Thyroid gland (tissue), 4 donors: ENCODE measurements at regions not wholly inside any gene's neighbourhood (a gene's known extent, or its start where the extent isn't known, plus 50 kb on each side); places are given as distances from the start of the nearest gene placed in this dataset.
"Not testable (repeated sequence)": the region's sequence is repeated elsewhere in the genome, so short reads cannot be mapped to it uniquely, and the experiment has no call there.

ENCODE experiments used
- DNase-seq, 2 donors: peaks; one replicate each; pipeline ENCODE4 v3.0.0-alpha.2; 2019
- H3K27ac ChIP-seq, 3 donors: fragments of 200-600 bp; sonication (generic); 1 replicate in 2 of 3; 2 replicates in 1 of 3; pipeline ENCODE4 v1.5.1; 2016 to 2019; ENCODE audit warnings: mild to moderate bottlenecking in 1 of 3, moderate library complexity in 1 of 3
- H3K27me3 ChIP-seq: fragments of 200-600 bp; sonication (generic); one replicate; pipeline ENCODE4 v1.5.1; 2019
- H3K36me3 ChIP-seq, 2 donors: fragments of 200-600 bp; sonication (generic); one replicate each; pipeline ENCODE4 v1.5.1; 2016 to 2019
- H3K4me1 ChIP-seq, 2 donors: fragments of 200-600 bp; sonication (generic); one replicate each; pipeline ENCODE4 v1.5.1; 2017 to 2019
- H3K4me3 ChIP-seq, 3 donors: fragments of 200-600 bp; sonication (generic); replicated peaks in 1 of 3; 1 replicate in 2 of 3; 2 replicates in 1 of 3; pipeline ENCODE4 v1.5.1; 2016; ENCODE audit warnings: mild to moderate bottlenecking in 1 of 3
- H3K9me3 ChIP-seq: fragments of 200-600 bp; sonication (generic); one replicate; pipeline ENCODE4 v1.5.1; 2017
- POLR2A ChIP-seq, 2 donors: fragments of 450-650 bp; IDR thresholded peaks; one replicate each; pipeline ENCODE4 v1.6.1; 2017; ENCODE audit warnings: antibody characterized with exemption in 2 of 2, mild to moderate bottlenecking in 2 of 2, moderate library complexity in 1 of 2
- WGBS, 2 donors: methylation state at CpG; one replicate each; pipeline ENCODE4 v1.1.5; 2017; 5-methylcytosine and 5-hydroxymethylcytosine counted together
- intact Hi-C: fragments of 100-400 bp; cut with DNase I; formaldehyde crosslinking; loops from one replicate; pipeline ENCODE4 v1.15.1; 2023
- TF ChIP-seq, protein P1 (sequence below), 6 experiments: fragments of 200-600 bp in 3 of 6; fragments of 450-650 bp in 3 of 6; sonication (generic) in 3 of 6; IDR thresholded peaks; one replicate each; pipeline ENCODE4 v1.5.1; 2016 to 2019; ENCODE audit warnings: antibody characterized with exemption in 6 of 6, mild to moderate bottlenecking in 2 of 6, inconsistent platforms in 1 of 6, moderate library complexity in 1 of 6

DNA sequence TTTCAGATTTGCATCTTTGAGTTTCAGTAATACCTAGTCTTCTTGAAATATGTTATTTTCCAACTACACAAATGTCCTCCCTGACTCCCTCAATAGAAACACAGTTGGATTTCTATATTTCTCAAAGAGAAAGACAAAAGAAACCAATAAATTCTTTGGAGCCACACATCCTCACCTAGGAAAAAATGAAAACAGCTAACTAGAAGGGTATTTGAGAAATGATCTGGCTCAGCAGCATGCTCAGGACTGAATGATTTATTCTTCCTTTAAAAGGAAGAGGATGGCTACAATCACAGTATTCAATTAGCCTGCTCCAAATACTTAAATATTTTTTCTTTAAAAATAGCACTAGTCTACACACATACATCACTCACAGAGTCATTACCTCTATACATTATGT is 196.4 kb upstream of the TENT5A start:
- intact Hi-C loops = no loop called here
- Histone ChIP-seq H3K9me3 (no peaks in the 10 kb centered on the region), H3K27ac (no peak overlapping the region), H3K27me3 (no peaks in the 10 kb centered on the region), H3K4me3 (no peak overlapping the region), H3K4me1 (no peaks in the 10 kb centered on the region), H3K36me3 (no peaks in the 10 kb centered on the region)
- TF ChIP-seq, protein P1, sequence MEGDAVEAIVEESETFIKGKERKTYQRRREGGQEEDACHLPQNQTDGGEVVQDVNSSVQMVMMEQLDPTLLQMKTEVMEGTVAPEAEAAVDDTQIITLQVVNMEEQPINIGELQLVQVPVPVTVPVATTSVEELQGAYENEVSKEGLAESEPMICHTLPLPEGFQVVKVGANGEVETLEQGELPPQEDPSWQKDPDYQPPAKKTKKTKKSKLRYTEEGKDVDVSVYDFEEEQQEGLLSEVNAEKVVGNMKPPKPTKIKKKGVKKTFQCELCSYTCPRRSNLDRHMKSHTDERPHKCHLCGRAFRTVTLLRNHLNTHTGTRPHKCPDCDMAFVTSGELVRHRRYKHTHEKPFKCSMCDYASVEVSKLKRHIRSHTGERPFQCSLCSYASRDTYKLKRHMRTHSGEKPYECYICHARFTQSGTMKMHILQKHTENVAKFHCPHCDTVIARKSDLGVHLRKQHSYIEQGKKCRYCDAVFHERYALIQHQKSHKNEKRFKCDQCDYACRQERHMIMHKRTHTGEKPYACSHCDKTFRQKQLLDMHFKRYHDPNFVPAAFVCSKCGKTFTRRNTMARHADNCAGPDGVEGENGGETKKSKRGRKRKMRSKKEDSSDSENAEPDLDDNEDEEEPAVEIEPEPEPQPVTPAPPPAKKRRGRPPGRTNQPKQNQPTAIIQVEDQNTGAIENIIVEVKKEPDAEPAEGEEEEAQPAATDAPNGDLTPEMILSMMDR (IDR thresholded peaks at IDR 0.05) = no peak
- TF ChIP-seq POLR2A (IDR thresholded peaks at IDR 0.05) = no peak
- DNase-seq = no peak

DNA sequence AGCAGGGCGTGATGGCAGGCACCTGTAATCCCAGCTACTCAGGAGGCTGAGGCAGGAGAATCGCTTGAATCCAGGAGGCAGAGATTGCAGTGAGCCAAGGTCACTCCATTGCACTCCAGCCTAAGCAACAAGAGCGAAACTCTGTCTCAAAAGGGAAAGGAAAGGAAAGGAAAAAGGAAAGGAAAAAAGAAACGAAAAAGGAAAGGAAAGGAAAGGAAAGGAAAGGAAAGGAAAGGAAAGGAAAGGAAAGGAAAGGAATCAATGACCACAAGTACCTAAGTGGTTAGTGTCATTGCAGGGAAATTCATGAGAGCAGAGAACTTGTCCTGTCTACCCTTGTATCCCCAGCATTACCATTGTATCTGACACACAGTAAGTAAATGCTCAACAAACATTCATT is 195.7 kb upstream of the TENT5A start:
- H3K27ac ChIP-seq, DNase-seq, intact Hi-C loops, H3K9me3 ChIP-seq, H3K4me1 ChIP-seq, H3K36me3 ChIP-seq, H3K27me3 ChIP-seq, H3K4me3 ChIP-seq: not testable (repeated sequence)
- 83 to 84% methylated on average over 4 of the region's 4 CpGs for WGBS, 2 donors

DNA sequence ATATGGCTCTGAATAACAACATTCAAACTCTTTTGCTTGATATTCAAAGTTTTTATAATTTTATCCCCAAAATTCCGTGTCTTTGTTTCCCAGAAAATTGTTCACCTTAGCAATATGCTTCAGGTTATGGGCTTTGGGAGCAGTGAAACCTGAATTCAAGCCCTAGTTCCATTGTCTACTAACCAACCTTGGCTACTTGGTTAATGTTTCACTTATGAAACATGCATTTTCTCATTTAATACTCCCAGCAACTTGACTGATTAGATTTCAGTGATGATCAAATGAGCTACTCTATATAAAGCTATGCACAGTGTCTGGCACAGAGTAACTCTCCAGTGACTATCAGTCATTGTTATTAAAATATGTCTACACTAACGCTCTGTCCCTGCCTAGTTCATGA is 192.2 kb upstream of the TENT5A start:
- Histone ChIP-seq H3K27ac (no peak overlapping the region), H3K27me3 (no peaks in the 10 kb centered on the region), H3K4me3 (no peak overlapping the region), H3K4me1 (peaks cover 0 to under 1% of the 10 kb centered on the region in 2 donors), H3K9me3 (no peaks in the 10 kb centered on the region), H3K36me3 (no peaks in the 10 kb centered on the region)
- intact Hi-C loops = no loop called here
- 90 to 93% methylated on average over 2 of the region's 2 CpGs for WGBS, 2 donors
- DNase-seq = no peak
- TF ChIP-seq, protein P1 (IDR thresholded peaks at IDR 0.05) = no peak
- TF ChIP-seq POLR2A (IDR thresholded peaks at IDR 0.05) = no peak

DNA sequence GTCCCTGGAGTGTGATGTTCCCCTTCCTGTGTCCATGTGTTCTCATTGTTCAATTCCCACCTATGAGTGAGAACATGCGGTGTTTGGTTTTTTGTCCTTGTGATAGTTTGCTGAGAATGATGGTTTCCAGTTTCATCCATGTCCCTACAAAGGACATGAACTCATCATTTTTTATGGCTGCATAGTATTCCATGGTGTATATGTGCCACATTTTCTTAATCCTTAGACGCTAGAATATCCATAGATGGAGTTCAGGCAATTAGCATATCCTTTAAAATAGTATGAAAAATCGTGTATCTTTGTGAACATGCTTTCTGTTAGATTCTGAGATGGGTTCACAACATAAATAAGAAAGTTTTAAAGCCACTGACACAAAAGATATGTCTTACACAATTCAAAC is 190.4 kb upstream of the TENT5A start:
- H3K4me3 ChIP-seq, H3K36me3 ChIP-seq, DNase-seq, H3K27me3 ChIP-seq, intact Hi-C loops, H3K9me3 ChIP-seq, H3K27ac ChIP-seq: not testable (repeated sequence)
- 75 to 88% methylated on average over 3 of the region's 3 CpGs for WGBS, 2 donors
- peaks cover 3 to 12% of the 10 kb centered on the region in 2 donors for H3K4me1 ChIP-seq

DNA sequence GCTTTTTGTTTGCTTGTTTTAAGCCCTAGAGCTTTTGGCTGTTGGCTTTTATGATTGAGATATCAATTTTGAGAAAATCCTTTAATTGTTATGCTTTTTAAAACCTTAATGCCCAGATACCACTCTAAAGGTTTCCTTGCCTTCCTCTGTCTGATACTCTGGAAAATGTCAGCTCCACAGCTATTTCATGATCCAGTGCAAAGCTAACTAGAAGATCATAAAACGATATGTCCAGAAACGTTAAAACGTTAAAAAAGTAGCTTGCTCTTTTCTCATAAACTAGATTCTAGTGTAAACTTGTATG is 189.5 kb upstream of the TENT5A start:
- intact Hi-C loops = no loop called here
- Histone ChIP-seq H3K36me3 (no peaks in the 10 kb centered on the region), H3K9me3 (no peaks in the 10 kb centered on the region), H3K27me3 (no peaks in the 10 kb centered on the region), H3K4me1 (peaks cover 3 to 12% of the 10 kb centered on the region in 2 donors), H3K27ac (no peak overlapping the region), H3K4me3 (no peak overlapping the region)
- no peak for TF ChIP-seq POLR2A (IDR thresholded peaks at IDR 0.05)
- TF ChIP-seq, protein P1 (IDR thresholded peaks at IDR 0.05) = no peak
- WGBS, 2 donors = 91 to 92% methylated on average over 3 of the region's 3 CpGs
- DNase-seq = no peak

DNA sequence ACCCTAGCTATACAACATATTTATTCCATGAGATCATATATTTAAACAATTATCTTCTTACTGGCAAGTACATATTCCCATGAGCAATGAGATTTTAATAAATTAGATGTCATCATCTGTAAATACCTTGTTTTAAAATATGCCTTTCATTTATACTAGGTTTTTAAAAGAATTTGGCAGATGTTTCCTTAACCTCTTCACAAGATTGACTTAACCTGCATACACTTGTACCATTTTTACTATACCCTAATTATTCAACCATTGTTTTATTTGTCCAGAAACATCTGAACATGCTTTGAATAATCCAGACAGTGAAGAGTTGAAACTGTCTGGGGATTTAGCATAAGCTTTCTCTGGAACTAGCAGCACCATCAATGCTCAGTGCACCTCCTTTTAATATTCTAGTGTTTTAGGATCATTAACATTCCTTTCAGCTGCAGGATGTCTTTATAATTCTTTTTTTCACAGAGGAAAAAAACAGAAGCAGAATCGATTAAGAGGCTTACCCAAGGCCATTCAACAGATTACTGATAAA is 188.0 kb upstream of the TENT5A start:
- TF ChIP-seq POLR2A (IDR thresholded peaks at IDR 0.05) = no peak
- TF ChIP-seq, protein P1 (IDR thresholded peaks at IDR 0.05) = no peak
- WGBS, 2 donors = 63 to 74% methylated on average over 1 of the region's 1 CpG
- Histone ChIP-seq H3K27me3 (no peaks in the 10 kb centered on the region), H3K4me3 (no peak overlapping the region), H3K36me3 (no peaks in the 10 kb centered on the region), H3K9me3 (no peaks in the 10 kb centered on the region), H3K4me1 (peaks cover 3 to 12% of the 10 kb centered on the region in 2 donors), H3K27ac (no peak overlapping the region)
- no peak for DNase-seq
- intact Hi-C loops = no loop called here
